Activated gamma-delta T cell treated with Interleukin-2 at 50 U/mL for 16 hours (primary cell): ENCODE measurements at regions not wholly inside any gene's neighbourhood (a gene's known extent, or its start where the extent isn't known, plus 50 kb on each side); places are given as distances from the start of the nearest gene placed in this dataset.

ENCODE experiments used
- DNase-seq: peaks from one replicate; pipeline ENCODE4 v3.0.0-alpha.2; 2020

- DNase-seq = no peak
Measured at GRCh38 chr14:59075506-59075905, 113.0 kb upstream of the DAAM1 start.

DNA sequence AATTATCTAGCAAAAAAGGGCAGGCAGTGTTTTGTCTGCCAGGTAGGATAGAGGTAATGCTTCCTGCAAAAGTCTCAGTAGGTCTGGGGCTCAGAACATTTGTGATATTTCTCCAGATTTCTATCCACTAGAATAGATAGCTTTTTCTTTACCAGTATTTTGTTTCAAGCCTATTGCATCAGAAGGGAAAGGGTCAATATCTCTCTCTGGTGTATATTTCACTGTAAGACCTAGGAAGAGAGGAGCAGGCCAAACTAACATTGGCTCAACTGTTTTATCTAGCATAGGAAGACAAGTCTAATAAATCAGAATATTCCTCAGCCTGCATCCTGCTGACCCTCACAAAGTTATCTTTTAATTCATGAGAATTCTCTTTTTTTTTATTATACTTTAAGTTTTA, 106.7 kb upstream of the DAAM1 start:
- no peak for DNase-seq

DNA sequence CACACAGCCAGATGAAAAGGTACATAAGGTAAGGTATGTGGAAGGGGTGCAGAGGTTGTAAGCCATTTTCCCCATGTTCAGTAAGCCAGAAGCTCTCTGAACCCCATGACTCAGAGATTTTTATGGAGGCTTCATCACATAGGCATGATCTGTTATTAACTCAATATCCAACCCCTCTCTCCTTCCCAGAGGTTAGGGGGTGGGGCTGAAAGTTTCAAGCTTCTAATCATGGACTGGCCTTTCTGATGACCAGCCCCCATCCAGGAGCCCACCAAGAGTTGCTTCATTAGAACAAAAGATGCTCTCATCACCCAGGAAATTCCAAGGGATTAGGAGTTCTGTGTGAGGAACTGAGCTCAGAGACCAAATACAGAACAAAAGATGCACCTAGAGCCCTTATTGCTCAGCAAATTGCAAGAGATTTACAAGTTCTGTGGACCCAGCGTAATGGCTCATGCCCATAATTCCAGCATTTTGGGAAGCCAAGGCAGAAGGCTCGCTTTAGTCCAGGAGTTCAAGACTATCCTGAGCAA, 103.2 kb upstream of the DAAM1 start:
- DNase-seq = no peak

- no peak for DNase-seq
Measured at GRCh38 chr14:59086241-59086882, 102.1 kb upstream of the DAAM1 start.

- no peak for DNase-seq
Measured at GRCh38 chr14:59087240-59087639, 101.2 kb upstream of the DAAM1 start.

- no peak for DNase-seq
Measured at GRCh38 chr14:59087711-59088110, 100.8 kb upstream of the DAAM1 start.

DNA sequence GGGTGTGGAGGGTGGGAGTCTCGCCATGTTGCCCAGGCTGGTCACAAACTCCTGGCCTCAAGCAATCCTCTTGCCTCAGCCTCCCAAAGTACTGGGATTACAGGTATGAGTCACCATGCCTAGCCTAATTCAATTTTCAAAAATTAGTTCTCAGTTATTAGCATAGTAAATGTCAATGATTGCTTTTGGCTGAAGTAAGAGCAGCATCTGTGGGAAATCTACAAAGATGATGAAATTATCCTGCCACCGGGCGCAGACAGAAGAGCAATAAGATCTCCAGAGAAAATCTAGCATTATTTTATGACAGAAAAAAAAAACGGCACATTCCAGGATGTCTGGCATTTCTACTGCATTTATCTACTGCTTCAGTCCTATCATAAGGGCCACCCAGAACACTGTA, 97.9 kb upstream of the DAAM1 start:
- no peak for DNase-seq

- no peak for DNase-seq
Measured at GRCh38 chr14:59091404-59091803, 97.1 kb upstream of the DAAM1 start.

DNA sequence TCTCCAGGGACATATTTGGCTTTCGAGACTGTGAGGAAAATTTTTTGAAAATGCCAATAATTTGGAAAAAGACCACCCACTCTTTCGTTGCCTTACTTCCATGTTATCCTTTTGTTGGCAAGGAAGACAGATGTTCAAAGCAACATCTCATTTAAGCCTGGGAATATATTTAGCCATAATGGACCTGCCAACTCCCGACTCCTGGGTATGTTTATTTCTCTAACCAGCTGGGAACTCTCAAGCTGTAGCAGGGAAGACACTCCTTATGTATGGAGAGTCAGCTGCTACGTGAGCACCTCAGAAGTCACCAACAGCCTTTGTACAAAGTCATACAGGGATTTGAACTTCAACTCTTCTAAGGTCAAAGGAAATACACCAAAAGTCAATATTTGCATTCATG, 96.5 kb upstream of the DAAM1 start:
- no peak for DNase-seq

- no peak for DNase-seq
Measured at GRCh38 chr14:59093902-59094301, 94.6 kb upstream of the DAAM1 start.

DNA sequence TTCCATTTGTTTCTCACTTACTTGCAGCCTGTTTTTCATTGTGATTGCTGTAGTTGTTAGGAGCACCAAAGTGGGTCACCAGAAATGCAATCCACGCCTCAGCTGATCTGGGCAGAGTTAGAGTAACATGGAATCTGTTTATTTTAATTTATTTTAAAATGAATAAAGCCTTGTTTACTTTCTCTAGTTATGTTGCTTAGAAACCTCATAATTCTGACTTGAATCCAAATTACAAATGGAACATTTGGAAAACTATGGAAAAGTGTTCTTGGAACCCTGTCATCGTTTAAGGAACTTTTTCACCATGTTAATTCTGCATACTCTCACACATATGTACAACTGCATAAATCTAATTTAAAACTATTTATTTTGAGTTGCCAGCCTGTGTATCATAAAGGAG, 92.2 kb upstream of the DAAM1 start:
- no peak for DNase-seq

DNA sequence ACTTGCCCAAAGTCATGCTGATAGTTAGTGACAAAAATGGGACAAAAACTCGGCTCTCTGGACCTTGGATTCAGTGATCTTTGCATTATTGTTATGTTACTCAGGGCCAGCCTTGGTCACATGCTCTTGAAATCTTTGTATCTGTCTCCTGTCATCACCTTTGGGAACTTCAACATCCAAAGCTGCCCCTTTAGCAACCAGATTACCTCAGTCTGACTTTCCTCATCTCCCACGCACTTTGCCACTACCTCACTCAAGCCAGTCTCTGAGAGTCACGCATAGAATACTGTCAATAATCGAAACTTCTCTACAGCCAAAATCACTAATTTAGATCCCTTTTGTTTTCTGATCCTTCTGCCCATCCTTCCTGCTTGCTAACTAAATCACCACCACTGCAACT, 90.8 kb upstream of the DAAM1 start:
- DNase-seq = no peak

DNA sequence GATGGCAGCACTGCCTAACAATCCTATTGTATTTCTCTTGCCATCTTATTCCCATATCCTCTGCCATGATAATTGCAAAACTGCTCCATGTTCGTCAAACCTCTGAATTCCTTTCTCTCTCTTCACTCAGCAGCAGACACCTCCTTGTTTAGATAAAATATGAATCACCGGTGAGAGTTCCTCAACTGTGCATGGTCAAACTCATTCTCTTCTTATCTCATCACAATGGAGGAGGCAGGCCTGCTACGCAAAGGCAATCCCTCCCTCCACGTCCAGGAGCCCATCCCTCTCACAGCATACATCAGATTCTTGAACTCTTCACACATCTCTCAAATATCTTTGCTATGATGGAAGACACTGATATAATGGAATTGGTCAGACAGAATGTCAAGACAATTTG, 90.1 kb upstream of the DAAM1 start:
- no peak for DNase-seq

- no peak for DNase-seq
Measured at GRCh38 chr14:59100205-59100604, 88.3 kb upstream of the DAAM1 start.

DNA sequence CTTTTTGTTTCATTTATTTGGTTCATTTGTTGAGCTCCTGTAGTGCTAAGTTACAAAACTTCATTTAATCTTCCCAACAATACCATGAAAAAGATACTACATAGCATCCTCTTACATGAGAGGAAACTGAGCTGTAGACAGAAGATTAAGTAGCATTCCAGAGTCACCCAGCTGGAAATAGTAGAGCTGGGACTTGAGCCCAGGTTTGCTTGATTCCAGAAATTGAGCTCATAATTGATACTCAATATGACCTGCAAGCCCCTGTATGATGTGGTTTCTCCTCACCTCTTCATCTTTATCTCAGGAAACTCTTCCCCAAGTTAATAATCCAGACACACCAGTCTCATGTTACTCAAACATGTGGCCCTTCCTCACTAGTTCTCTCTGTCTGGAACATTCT, 87.0 kb upstream of the DAAM1 start:
- no peak for DNase-seq

DNA sequence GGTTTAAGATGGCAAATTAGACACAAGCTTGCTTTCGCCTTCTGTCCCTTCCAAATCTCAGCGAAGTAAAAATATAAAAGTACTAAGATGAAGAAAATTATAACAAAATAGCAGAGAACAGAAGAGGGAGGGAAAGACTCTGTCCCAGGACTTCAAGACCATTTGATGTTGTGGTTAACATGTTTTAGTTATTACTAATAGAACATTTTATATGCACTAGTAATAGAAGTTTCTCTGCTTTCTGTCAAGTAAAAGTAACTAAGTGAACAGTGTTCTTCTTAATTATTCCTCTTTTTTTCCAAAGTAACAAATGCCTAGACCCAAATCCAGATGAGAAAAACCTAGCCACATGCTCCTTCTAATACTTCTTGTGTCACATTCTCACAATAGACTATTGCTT, 85.1 kb upstream of the DAAM1 start:
- no peak for DNase-seq

GRCh38 chr14:59107819-59108218, 80.6 kb upstream of the DAAM1 start:
- no peak for DNase-seq

DNA sequence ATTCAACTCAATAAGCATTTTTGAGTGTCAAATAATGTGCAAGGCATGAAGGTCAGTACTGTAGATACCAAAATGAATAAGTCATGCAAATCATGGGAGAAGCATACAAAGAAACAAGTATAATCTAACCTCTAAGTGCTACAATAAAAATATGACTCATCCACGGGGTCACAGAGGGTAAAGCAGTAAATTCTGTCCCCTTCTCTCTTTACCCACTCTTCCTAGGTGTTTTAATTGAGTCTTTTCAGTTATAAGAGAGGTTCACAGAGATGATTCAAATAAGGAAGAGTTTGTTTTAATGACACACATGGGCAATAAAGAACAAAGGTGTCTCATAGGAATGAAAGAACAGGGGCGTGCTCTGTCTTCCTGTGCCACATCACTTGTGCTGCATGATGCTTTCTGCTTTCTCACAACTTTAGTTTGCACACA, 71.5 kb upstream of the DAAM1 start:
- DNase-seq = no peak

- DNase-seq = no peak
Measured at GRCh38 chr14:59117754-59118528, 70.5 kb upstream of the DAAM1 start.

- no peak for DNase-seq
Measured at GRCh38 chr14:59120921-59121320, 67.5 kb upstream of the DAAM1 start.

DNA sequence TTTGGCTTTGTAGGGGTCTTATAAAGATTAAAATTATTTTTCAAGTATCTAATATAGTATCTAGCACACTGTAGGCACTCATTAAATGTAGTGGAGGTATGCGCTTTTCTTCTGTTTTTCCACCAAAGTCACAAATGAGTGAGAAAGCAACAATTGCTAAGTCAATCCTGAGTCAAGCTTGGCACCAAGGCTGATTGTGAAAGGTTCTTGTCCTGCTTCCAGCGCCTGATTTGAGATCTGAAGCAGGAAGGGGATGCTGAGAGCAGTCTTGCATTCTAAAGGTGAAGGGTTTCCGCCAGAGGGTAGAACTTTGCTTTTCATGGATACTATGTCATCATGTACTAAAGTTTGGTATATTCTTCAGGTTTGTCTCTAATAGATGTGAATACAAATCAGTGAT, 64.9 kb upstream of the DAAM1 start:
- no peak for DNase-seq

DNA sequence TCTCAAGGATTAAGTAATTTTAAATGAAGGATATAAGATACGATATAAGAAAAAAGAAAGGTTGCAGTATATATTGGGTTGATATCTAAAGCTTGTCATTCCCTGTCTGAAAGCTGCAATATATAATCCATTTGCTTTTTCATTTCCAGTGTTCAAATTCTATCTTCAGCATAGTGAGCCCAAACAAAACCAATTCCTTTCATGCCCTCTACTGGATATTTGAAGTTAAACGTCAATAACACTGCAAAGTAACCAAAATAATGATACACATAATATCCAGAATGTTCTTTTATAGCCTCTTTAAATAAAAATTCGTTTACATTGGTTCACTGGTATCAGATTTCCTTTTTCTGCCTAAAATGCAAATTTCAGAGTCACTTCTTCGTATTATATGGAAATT, 64.5 kb upstream of the DAAM1 start:
- no peak for DNase-seq

DNA sequence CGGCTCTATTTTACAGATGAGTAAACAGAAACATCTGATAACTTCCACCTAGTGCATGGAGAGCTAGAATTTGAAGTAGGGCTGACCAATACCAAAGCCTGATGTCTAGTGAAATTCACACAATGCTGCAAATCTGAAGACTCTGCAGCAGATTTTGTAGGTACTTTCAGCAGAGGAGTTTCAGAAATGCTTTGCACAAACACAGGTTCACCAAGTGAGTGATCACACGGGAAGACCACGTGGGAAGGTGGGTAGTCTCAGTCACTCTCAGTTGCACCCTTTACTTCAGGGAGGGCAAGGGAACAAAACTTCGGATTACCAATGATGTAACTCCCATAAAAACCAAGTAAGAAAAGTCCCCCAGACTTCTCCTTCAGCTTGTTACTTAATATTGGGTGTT, 63.3 kb upstream of the DAAM1 start:
- no peak for DNase-seq

GRCh38 chr14:59126714-59127436, 61.6 kb upstream of the DAAM1 start:
- DNase-seq = peak; percentile 10
